PC-3 (cell line): ENCODE measurements at regions not wholly inside any gene's neighbourhood (a gene's known extent, or its start where the extent isn't known, plus 50 kb on each side); places are given as distances from the start of the nearest gene placed in this dataset.

Experiments used
- EZH2 ChIP-seq: fragments of 300-600 bp; sonication (generic); IDR thresholded peaks from one replicate; pipeline ENCODE4 v1.6.1; 2017; ENCODE audit warnings: antibody characterized with exemption, mild to moderate bottlenecking, low read length; ENCODE audit not compliant: unreplicated experiment
- TF ChIP-seq, protein P1 (sequence below): fragments of 300-600 bp; sonication (generic); conservative IDR thresholded peaks from 2 replicates; pipeline ENCODE4 v1.5.1; 2017; ENCODE audit warnings: antibody characterized with exemption, low read depth, mild to moderate bottlenecking, low read length

DNA sequence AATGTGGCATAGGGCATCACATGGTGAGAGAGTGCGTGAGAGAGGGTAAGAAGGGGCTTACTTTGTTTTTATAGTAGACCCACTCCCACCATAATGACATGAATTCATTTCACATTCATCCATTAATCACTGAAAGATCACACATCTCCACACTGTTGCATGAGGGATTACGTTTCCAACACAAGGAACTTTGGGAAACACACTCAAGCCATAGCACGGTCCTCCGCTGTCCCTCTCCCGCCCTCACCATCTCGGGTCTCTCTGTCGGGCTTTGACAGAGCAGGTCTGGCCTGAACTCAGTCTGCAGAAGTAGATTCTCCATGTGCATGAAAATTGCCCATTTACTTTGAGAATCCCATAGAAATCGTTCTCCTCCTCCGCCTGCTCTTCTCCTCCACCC lies 312.2 kb downstream of the MATN1 start:
- TF ChIP-seq, protein P1, sequence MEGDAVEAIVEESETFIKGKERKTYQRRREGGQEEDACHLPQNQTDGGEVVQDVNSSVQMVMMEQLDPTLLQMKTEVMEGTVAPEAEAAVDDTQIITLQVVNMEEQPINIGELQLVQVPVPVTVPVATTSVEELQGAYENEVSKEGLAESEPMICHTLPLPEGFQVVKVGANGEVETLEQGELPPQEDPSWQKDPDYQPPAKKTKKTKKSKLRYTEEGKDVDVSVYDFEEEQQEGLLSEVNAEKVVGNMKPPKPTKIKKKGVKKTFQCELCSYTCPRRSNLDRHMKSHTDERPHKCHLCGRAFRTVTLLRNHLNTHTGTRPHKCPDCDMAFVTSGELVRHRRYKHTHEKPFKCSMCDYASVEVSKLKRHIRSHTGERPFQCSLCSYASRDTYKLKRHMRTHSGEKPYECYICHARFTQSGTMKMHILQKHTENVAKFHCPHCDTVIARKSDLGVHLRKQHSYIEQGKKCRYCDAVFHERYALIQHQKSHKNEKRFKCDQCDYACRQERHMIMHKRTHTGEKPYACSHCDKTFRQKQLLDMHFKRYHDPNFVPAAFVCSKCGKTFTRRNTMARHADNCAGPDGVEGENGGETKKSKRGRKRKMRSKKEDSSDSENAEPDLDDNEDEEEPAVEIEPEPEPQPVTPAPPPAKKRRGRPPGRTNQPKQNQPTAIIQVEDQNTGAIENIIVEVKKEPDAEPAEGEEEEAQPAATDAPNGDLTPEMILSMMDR: no peak
- no peak for TF ChIP-seq EZH2
